GM18868 (cell line): ENCODE measurements at regions not wholly inside any gene's neighbourhood (a gene's known extent, or its start where the extent isn't known, plus 50 kb on each side); places are given as distances from the start of the nearest gene placed in this dataset.

Experiments used
- ATAC-seq: cut with Tn5 transposase; IDR thresholded peaks from one replicate; pipeline ENCODE4 v1.9.1; 2021; ENCODE audit warnings: mild to moderate bottlenecking, moderate library complexity; ENCODE audit not compliant: unreplicated experiment

DNA sequence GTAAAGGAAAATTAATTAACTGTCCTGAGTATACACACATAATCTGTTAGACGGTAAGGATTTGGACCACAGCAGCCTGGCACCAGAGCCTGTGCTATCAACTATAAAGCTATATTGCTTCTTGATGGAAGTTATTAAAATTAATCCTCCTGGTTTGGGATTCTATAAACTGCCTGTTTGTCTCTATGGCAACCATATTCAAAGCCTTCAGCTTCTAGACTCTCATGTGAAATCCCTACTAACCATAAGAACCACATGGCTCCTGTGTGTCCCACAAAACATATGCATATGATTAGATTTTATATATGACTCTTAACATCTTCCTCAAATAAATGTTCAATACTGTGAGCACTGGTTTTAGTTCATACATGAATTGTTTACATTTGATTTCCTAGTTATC lies 380.8 kb downstream of the ANKRD50 start:
- no peak for ATAC-seq

DNA sequence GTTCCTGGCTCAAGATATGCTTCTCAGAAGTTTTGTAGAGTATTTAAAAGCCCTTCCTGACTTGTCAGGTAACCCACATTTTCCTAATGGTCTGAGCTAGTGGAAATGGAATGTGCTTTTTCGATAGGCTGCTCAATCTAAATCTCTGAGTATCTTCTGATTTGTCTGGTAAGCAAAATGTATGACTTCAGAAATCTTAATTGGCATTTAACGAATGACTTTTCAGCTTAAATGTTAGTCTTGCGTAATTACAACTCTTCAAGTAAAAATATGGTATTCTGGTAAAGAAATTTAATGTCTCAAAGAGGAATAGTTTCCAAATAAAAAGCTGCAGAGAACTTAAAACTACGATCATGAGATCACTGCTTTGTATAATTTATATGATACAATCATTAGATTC lies 379.1 kb downstream of the ANKRD50 start:
- no peak for ATAC-seq

DNA sequence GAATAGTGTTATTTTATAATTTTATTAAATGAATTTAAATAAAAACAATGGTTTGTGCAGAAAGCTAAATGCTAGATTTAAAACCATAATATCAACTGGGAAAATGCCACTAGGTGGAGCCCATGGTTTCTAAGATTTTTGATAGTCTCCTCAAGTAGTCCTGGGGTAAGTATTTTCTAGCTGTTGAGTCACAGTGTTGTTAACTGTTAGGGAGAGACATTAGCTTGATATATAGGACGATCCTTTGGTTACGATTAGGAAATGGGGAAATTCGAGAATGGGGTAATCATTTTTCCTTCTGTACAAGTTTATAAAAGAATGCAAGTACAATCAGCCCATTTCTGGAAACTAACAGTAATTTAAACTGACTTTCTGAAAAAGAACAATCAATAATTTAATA lies 378.4 kb downstream of the ANKRD50 start:
- ATAC-seq = peak; percentile 68

DNA sequence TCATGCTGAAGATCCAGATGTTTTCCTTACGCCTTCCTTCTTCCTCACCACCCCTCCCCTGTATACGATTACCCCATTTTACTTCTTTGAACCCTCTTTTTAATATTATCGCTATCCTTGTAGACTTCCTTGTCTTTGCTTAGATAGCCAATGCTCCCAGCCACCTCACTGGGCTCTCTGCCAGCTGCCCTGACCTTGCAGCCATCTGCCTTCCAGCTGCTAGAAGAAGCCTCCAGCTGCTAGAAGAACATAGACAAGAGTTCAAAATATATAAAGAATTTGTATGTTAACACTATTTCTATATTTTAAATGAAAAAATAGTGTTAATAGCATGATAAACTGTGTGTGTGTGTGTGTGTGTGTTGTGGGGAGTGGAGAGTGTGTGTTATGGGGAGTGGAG lies 374.7 kb downstream of the ANKRD50 start:
- no peak for ATAC-seq

- ATAC-seq = no peak
Measured at GRCh38 chr4:124343661-124344171, 368.8 kb downstream of the ANKRD50 start.

DNA sequence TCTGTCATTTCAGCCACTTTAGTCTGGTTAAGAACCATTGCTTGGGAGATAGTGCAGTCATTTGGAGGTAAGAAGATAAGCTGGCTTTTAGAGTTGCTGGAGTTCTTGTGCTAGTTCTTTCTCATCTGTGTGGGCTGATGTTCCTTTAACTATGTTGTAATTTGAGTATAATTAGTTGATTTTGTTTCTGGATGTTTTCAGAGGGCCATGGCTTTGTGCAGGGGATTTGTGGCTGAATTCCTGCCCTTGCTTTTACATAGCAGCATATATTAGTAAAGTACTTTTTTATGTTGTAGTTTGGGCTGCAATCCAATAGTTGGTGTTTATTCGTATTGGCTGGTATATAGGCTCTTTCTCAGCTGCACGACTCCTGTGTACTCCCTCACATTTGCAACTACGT lies 339.6 kb downstream of the ANKRD50 start:
- no peak for ATAC-seq

GRCh38 chr4:124386163-124386562 lies 326.4 kb downstream of the ANKRD50 start:
- no peak for ATAC-seq

DNA sequence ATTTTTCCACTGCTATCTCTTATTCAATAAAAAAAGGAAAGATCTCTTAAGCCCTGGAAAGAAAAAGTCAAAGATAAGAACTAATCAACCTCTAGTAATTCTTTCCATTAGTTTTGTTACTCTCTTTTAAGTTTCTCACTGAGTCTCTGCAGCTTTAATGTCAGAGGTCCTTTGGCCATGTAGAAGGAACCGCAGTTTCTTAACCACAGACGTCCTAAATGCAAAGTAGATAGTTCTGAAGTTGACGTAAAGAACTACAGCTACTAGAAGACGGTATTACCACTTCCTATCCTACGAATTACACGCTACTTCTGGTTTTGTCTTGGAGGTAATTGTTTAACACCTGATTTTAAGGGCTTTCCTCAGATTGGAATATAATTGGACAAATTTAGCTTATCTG lies 325.9 kb downstream of the ANKRD50 start:
- peak; percentile 49 for ATAC-seq

- no peak for ATAC-seq
Measured at GRCh38 chr4:124389591-124389990, 322.9 kb downstream of the ANKRD50 start.

- no peak for ATAC-seq
Measured at GRCh38 chr4:124390861-124391260, 321.7 kb downstream of the ANKRD50 start.

DNA sequence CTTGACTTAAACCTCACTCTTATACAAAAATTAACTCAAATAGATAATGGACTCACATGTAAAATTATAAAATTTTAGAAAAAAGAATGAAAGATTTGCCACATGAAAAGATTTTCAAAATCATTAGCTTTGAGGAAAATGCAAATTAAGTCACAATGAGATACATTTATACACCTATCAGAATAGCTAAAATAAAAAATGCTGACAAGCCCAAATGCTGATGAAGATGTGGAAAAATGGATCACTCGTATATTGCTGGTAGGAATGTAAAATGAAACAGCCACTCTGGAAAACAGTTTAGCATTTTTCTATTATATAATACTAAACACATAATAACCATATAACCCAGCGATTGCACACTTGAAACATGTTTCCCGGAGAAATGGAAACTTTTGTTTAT lies 316.2 kb downstream of the ANKRD50 start:
- no peak for ATAC-seq

DNA sequence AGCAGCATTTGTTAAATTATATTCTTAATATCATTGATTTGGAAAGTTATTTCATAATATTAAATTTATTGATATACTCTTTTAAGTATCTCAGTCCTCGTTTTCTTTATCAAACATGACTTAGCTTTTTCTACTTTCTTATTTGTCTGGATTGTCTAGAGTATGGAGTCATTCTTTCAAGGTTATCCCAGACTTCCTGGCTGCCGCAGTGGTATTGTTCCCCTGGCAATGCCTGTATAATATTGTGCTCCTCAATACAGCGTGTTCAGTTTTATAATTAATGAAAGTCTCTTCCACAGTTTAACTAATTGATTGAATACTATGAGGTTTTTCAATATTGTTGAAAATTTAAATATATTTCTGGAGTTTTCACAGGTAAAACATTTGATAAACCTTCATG lies 310.9 kb downstream of the ANKRD50 start:
- ATAC-seq = no peak

DNA sequence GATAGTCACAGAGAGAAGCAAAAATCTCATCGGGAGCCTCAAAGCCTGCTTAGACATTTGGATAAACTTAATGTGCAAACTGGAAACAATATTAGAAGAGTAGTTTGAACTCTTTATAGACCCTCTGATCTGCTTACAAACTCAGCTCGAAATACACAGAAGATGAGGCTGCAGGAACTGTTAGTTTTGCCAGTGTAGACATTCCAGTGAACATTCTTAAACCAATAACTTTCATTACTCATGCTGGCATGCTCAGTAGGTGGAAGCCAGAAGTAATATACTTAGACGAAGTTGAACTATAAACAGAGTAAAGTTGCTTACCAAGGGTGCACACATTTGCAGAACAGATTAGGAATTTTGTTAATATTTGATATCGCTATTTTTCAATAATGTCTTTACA lies 303.5 kb downstream of the ANKRD50 start:
- no peak for ATAC-seq

GRCh38 chr4:124414276-124415040 lies 298.1 kb downstream of the ANKRD50 start:
- ATAC-seq = no peak

- no peak for ATAC-seq
Measured at GRCh38 chr4:124415146-124415545, 297.4 kb downstream of the ANKRD50 start.

- no peak for ATAC-seq
Measured at GRCh38 chr4:124417371-124417770, 295.2 kb downstream of the ANKRD50 start.

- no peak for ATAC-seq
Measured at GRCh38 chr4:124420166-124420695, 292.3 kb downstream of the ANKRD50 start.

DNA sequence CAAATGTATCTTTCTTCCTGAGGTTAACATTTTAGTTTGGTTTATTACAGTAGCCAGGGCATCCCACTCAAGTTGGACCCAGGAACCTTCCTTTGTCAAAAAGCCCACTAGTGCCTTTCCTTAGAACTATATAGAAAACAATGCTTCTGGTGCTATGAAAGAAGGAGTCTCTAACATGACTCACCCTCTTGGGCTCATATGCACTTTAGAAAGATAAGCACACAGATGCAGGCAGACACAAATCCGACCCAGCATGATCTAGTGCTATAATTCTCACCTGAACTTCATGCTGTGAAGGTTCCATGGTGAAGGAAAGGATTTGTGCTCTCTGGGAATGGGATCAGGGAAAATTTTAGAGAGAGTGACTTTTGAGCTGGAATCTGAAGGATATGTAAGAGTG lies 289.4 kb downstream of the ANKRD50 start:
- no peak for ATAC-seq

GRCh38 chr4:124426279-124426678 lies 286.3 kb downstream of the ANKRD50 start:
- no peak for ATAC-seq

DNA sequence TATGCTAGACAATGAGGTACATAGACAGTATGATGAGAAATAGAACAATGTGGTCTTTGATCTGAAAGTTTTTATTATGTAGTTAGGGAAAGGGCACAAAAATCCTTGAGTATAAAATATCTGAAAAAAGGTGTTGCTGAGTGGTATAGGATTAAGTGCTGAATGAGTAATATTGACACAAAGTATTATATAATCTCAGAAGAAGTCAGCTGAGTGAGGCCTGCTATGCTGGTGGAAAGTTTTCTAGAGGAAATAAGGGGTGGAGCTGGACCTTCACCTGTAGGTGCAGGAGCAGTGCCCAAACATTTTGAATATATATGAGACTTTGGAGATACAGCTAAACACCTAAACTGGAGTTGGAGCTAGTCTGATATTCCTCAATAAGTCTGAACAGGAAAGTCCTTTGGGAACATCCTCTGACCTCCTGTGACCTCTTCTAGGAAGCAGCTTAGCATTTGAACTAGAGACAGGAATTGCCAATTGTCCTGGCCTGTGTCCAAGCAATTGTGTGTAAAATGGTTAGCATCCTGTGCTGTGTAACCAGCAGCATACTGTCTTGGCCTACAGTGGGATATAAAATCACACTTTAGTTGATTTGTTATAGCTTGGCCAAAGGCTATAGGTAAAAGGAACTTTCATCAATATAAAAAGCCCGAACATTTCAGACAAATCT lies 285.3 kb downstream of the ANKRD50 start:
- ATAC-seq = no peak

- no peak for ATAC-seq
Measured at GRCh38 chr4:124428648-124429047, 283.9 kb downstream of the ANKRD50 start.

- ATAC-seq = no peak
Measured at GRCh38 chr4:124429746-124430250, 282.7 kb downstream of the ANKRD50 start.
